ENCODE measurements at regions not wholly inside any gene's neighbourhood (a gene's known extent, or its start where the extent isn't known, plus 50 kb on each side); places are given as distances from the start of the nearest gene placed in this dataset.

DNA sequence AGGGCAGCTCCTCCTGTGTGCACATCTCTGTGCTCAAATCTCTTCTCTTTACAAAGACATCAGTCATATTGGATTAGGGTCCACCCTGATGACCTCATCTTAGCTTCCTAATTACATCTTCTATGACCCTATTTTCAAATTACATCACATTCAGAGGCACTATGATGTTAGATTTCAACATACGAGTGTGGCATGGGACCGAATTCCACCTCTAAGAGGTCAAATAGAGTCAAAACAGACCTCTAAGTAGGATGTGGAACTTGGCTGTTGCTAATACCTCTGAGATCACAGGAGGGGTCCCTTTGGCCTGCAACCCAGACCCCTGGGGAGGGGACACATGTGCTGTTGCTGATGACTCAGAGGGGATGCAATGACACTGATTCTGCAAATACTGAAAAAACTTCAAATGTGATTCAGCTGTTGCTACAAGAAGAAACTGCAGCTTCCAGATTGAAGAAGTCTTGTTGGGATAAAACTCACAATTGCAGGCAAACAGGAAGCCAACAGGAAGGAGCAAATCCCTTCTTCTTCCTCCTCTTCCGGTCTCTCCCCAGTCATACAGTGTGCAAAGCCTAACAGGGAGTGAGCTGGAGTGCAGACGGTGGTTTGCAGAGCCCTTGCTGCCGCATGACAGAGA lies 216.2 kb downstream of the MYLK4 start:
- DNase-seq = no peak

GRCh38 chr6:2531426-2532215 lies 219.1 kb downstream of the MYLK4 start:
- no peak for DNase-seq

GRCh38 chr6:2529211-2529719 lies 221.5 kb downstream of the MYLK4 start:
- DNase-seq = no peak

- DNase-seq = no peak
Measured at GRCh38 chr6:2528156-2528555, 222.6 kb downstream of the MYLK4 start.

- DNase-seq = no peak
Measured at GRCh38 chr6:2526766-2527165, 224.0 kb downstream of the MYLK4 start.

DNA sequence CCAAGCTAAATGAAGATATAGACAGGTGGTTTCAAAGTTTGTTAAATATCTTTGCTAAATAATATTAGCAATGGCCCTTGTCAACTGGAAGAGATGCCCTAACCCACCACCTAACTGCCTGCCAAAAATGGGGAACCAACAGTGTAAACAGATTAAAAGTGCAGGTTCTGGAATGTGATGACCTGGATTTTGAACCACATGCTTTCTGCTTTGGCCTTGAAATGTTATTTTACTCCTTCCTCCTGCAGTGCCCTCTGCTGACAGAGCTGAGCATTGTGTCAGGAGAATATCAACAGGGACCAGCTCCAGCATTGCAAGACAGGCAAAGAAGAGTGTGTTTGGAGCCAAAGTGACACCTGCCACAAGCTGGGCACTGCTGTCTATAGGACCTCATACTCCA lies 226.6 kb downstream of the MYLK4 start:
- no peak for DNase-seq

DNA sequence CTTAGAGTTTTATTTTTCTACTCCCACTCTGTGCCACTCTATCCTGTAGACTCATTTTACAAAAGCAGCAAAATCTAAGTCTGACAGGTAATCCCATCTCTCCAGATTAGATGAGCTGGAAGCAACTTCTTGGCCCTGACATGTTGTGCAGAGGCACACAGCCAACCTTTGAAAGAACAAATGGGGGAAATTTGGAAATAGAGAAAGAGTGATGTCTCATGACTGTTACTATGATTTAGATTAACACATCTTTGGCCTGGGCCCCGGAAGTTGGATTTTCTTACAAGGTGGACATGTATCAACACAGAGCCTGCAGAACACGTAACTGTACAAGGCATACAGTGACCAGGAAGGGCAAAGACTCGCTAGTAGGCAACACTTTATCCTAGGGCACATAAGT lies 227.7 kb downstream of the MYLK4 start:
- no peak for DNase-seq

DNA sequence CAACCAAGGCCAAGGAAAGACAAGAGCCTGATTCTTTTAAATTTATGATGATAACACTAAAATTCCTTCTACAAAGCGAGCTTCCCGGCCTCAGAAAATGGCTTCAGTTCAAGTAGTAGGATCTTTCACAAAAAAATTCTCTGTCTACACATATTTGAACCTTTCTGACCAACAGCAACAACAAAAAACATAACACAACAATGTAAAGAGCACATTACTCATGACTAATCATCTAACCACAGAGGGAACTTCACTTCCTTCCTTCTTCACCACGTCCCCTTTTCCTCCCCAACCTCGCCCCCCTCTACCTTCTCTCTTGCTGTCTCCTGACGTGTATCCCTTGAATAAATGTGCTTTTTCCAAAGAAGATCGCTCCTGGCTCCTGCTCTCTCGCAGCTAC lies 228.2 kb downstream of the MYLK4 start:
- no peak for DNase-seq

DNA sequence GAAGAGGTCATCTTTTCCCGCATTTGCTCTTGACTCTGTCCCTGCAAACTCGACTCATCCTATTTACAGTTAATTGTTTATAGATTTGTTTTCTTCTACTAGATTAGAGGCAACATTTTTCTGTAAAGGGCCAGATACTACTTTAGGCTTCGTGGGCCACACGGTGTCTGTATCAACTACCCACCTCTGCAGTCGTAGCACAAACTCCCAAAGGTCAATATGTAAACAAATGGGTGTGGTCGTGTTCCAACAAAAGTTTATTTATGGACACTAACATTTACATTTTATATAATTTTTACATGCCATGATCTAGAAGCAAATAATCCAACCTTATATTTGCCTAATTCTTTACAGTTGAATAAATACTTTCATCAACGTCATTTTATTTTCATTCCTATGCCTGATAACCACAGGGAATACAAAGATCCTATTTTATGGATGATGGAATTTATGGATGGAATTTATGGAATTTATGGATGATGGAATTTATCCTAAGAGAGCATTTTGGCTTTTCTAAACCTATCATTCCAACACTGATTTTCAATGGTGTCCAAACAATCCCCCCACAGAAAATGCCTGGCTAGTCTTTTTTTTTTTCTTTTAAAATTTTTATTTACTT lies 232.8 kb downstream of the MYLK4 start:
- no peak for DNase-seq

DNA sequence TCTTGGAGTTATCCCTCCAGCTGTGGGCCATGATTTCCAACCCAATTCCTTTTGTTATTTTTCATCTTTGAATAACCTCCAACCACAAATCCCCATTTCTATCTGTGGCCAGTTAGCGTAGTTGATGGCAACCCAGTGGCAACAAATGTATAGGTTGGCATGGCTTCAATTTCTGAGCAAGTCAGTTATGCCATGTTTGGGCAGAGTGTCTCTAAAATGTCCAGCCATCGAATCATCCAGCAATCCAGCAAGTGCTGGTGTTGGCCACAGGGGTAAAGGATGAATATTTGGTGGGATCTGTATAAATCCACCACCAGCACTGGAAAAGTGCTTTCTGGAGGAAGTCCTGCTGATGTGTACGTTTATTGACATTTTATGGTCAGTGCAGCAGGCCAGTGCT lies 233.3 kb downstream of the MYLK4 start:
- no peak for DNase-seq

DNA sequence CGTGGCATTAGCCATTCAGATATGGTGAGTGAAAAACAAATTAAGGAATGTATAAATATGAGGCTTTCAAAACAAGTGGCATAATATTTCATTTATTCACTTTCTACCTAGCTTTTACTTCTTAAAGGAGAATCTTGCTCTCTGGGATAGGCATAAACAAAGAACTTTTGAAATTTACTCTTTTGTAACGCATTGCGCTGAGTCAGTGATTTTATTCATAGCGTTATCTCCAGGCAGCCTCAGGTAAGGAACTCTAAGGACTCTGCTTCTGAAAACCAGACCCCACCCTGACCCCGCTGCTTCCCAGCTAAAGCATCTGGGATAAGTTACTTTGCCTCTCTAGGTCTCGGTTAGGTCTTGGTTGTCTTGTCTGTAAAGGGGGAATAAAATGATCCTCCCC lies 234.7 kb downstream of the MYLK4 start:
- DNase-seq = no peak

DNA sequence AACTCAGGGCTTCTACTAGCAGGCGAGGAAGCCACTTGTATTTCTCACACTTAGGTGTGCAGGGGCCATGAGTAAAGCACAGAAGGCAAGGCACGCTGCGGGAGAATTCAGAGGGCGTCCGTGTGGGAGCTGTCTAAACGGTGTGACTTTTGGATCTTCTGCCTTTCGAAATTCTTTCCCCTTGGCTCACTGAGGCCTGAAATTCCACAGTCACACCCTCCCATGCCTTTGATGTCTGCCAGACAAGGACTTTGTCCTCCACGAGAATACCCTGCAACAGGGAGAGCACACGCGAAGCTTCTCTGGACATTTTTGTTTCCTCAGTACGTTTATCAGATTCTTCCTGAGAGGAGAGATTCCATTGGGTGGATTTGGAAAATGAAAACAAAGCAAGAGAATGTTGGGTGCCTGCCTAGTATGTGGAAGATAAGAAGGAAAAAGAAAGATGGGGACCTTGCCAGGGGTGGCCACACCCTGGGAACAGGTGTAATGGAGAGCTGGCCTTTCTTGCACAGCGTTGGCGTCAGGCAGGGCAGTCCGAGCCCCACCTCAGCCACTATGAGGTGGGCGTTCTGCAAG lies 235.7 kb downstream of the MYLK4 start:
- DNase-seq = no peak

DNA sequence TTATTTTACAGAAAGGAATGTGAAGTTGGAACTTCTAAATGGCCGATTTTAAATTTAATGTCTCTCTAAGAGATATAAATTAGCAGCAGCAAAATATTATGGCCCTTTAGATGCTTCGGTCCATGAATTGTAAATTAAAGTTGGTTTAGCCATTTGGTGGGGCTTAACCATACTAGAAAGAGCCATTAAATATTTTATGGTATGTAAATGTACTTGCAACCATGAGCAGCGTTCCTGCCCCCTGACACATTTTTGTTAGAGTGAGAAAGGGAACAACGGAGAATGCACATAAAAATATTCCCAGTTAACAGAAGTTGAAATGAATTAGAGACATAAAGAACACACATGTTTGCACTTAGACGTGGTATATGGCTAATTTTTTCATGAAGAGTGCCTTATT lies 237.9 kb downstream of the MYLK4 start:
- DNase-seq = no peak

GRCh38 chr6:2510316-2510715 lies 240.4 kb downstream of the MYLK4 start:
- DNase-seq = no peak

- DNase-seq = no peak
Measured at GRCh38 chr6:2509711-2510110, 241.0 kb downstream of the MYLK4 start.

GRCh38 chr6:2508071-2508470 lies 242.7 kb downstream of the MYLK4 start:
- no peak for DNase-seq

GRCh38 chr6:2507521-2508037 lies 243.1 kb downstream of the MYLK4 start:
- DNase-seq = no peak

DNA sequence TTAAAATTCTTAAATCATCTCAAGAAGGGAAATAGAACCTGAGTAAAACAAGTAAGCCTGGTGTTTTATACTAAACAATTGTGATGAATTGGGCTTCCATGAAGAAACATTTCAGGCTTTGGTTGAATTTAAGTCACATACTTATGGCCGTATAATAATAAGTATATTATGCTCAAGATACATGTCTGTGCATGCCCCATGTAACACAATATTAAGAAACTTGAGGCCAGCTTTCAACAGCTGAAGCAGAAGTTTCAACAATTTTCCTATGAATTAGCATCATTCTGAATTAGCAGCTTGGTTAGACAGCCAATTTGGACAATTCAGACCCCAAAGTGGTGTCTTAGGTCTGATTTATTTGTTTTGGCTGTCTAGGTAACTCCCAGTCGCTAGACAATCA lies 243.7 kb downstream of the MYLK4 start:
- no peak for DNase-seq

GRCh38 chr6:2505624-2506023 lies 245.1 kb downstream of the MYLK4 start:
- no peak for DNase-seq

- DNase-seq = no peak
Measured at GRCh38 chr6:2504495-2505064, 246.1 kb downstream of the MYLK4 start.

- no peak for DNase-seq
Measured at GRCh38 chr6:2503816-2504494, 246.8 kb downstream of the MYLK4 start.

DNA sequence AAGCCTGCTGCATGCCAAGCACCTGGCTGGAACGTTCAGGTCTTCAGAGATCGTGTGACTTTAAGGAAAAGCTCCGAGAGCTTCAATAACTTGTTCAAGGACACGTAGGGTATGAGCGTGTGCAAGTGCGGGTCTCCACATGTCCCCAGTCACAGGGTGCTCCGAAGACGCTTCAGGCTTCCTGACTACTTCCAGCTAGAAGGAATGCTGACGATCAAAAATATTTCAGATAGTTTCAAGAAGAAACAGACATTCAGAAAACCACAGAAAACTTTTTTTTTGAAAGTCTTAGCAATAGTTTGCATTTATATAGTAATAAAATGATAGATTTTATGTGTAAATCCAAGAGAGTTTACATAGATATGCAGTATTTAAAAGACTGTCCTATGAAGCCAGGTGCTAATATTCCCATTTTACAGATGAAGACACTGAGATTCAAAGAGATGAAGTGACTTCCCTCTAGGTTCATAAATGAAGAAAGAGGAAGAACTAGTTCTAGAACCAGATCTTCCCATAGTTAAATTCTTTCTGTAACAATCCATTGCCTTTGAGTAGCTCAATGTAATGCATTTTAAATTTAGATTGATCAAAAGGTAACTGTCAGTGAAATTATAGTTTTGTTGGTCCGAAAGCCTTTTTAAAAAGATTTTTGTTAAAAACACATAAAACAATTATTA lies 247.6 kb downstream of the MYLK4 start:
- no peak for DNase-seq
